GM12878 (cell line): ENCODE measurements at regions not wholly inside any gene's neighbourhood (a gene's known extent, or its start where the extent isn't known, plus 50 kb on each side); places are given as distances from the start of the nearest gene placed in this dataset.

Experiments
- ATAC-seq: fragments of 200-7000 bp; cut with Tn5 transposase; 3 replicates; pipeline ENCODE4 v1.9.1; 2020; ENCODE audit warnings: mild to moderate bottlenecking, moderate library complexity
- BruUV-seq: library from RNA; stranded (reverse); fragments of 400-500 nt; replicated peaks from 2 replicates; lab custom pipeline; 2021; lab: Mats Ljungman, UMichigan
- CTCF ChIA-PET: fragments of 300-600 bp; sonication (Branson Sonifier 250); formaldehyde crosslinking; extraction: SDS; loops from one replicate; lab custom pipeline; 2021; ENCODE audit warnings: inconsistent platforms; lab: Yijun Ruan, JAX
- POLR2A ChIA-PET: fragments of 350-600 bp; formaldehyde crosslinking; extraction: SDS; loops from one replicate; lab custom pipeline; 2021; ENCODE audit warnings: inconsistent platforms; lab: Charles Lee
- RAD21 ChIA-PET: fragments of 300-600 bp; sonication (Branson Sonifier 250); formaldehyde crosslinking; loops from one replicate; lab custom pipeline; 2023; ENCODE audit warnings: antibody characterized with exemption; ENCODE audit not compliant: unreplicated experiment; lab: Charles Lee
- SMC1A ChIA-PET: fragments of 300-600 bp; sonication (Branson Sonifier 250); formaldehyde crosslinking; loops from one replicate; lab custom pipeline; 2023; ENCODE audit not compliant: unreplicated experiment, uncharacterized antibody; lab: Charles Lee
- DNase-seq: peaks from one replicate; pipeline ENCODE4 v3.0.0-alpha.2; 2011; ENCODE audit warnings: low read depth, low spot score
- FAIRE-seq: peaks from 3 replicates; lab custom pipeline; 2011; peaks lifted over from hg19 to GRCh38; lab: Jason Lieb, UNC
- H2AFZ ChIP-seq: 2 replicates; pipeline ENCODE4 v1.6.0; 2011; ENCODE audit warnings: low read depth, low read length, control low read depth; ENCODE audit not compliant: control insufficient read depth
- H3K27ac ChIP-seq: 2 replicates; pipeline ENCODE4 v1.5.1; 2011; ENCODE audit warnings: control low read depth; ENCODE audit not compliant: control insufficient read depth, insufficient read depth
- H3K27me3 ChIP-seq, 2 experiments: replicated peaks in 1 of 2; 2 replicates each; pipeline versions ENCODE4 v1.6.0 to v1.6.1; 2011; ENCODE audit warnings: low read length in 1 of 2; ENCODE audit not compliant: control insufficient read depth in 2 of 2, insufficient read depth in 2 of 2
- H3K36me3 ChIP-seq, 2 experiments: 2 replicates each; pipeline ENCODE4 v1.5.1; 2011; ENCODE audit warnings: low read length in 1 of 2; ENCODE audit not compliant: control insufficient read depth in 2 of 2, insufficient read depth in 2 of 2
- H3K4me1 ChIP-seq: 2 replicates; pipeline ENCODE4 v1.6.1; 2011; ENCODE audit warnings: mild to moderate bottlenecking, low read length, moderate library complexity, mixed read lengths; ENCODE audit not compliant: control insufficient read depth, insufficient read depth
- H3K4me2 ChIP-seq: 2 replicates; pipeline ENCODE4 v1.6.0; 2011; ENCODE audit warnings: control low read depth; ENCODE audit not compliant: control insufficient read depth, insufficient read depth
- H3K4me3 ChIP-seq: fragments of 200-600 bp; sonication (generic); 2 replicates; pipeline ENCODE4 v1.5.1; 2016
- H3K79me2 ChIP-seq: 2 replicates; pipeline ENCODE4 v1.6.0; 2011; ENCODE audit warnings: low read length; ENCODE audit not compliant: control insufficient read depth, insufficient read depth
- H3K9ac ChIP-seq: 2 replicates; pipeline ENCODE4 v1.8.0; 2011; ENCODE audit warnings: low read length, control low read depth, mixed read lengths; ENCODE audit not compliant: control insufficient read depth, insufficient read depth
- H3K9me3 ChIP-seq: replicated peaks from 3 replicates; pipeline ENCODE4 v1.5.1; 2011; ENCODE audit warnings: mild to moderate bottlenecking, low read length; ENCODE audit not compliant: control insufficient read depth, insufficient read depth
- H4K20me1 ChIP-seq: 2 replicates; pipeline ENCODE4 v1.6.0; 2011; ENCODE audit not compliant: control insufficient read depth, insufficient read depth
- EED ChIP-seq: sonication (generic); IDR thresholded peaks from 2 replicates; pipeline ENCODE4 v1.6.1; 2016; ENCODE audit warnings: antibody characterized with exemption, low read depth
- EP300 ChIP-seq, 2 experiments: fragments of 150-350 bp in 1 of 2; IDR thresholded peaks; 2 replicates each; pipeline ENCODE4 v1.6.1; 2011 to 2012; ENCODE audit warnings: low read depth in 2 of 2, low read length in 2 of 2, borderline replicate concordance in 1 of 2, improper control_type of control experiment in 1 of 2, inconsistent platforms in 1 of 2; ENCODE audit not compliant: control insufficient read depth in 1 of 2
- ESRRA ChIP-seq: IDR thresholded peaks from 2 replicates; pipeline ENCODE4 v1.6.1; 2012; ENCODE audit warnings: mild to moderate bottlenecking, low read length, improper control_type of control experiment
- JUNB ChIP-seq: IDR thresholded peaks from 2 replicates; pipeline ENCODE4 v1.6.1; 2016; ENCODE audit warnings: antibody characterized with exemption, mild to moderate bottlenecking
- MYC ChIP-seq: IDR thresholded peaks from 2 replicates; pipeline ENCODE4 v1.6.1; 2011; ENCODE audit warnings: mild to moderate bottlenecking, low read length, moderate library complexity, inconsistent platforms; ENCODE audit not compliant: insufficient read depth, insufficient replicate concordance, insufficient read length, severe bottlenecking
- NFXL1 ChIP-seq: fragments of 450-650 bp; IDR thresholded peaks from 2 replicates; pipeline ENCODE4 v1.6.1; 2017; ENCODE audit warnings: antibody characterized with exemption, mild to moderate bottlenecking, borderline replicate concordance
- NR2C1 ChIP-seq: fragments of 450-650 bp; IDR thresholded peaks from 2 replicates; pipeline ENCODE4 v1.6.1; 2017; ENCODE audit warnings: antibody characterized with exemption, mild to moderate bottlenecking, moderate library complexity
- POU2F2 ChIP-seq: IDR thresholded peaks from 3 replicates; pipeline ENCODE4 v1.6.1; 2011; ENCODE audit warnings: low read depth, mild to moderate bottlenecking, low read length, borderline replicate concordance
- WRNIP1 ChIP-seq: IDR thresholded peaks from 2 replicates; pipeline ENCODE4 v1.6.1; 2011; ENCODE audit warnings: low read depth, low read length, improper control_type of control experiment, borderline replicate concordance
- WGBS: methylation state at CpG from one replicate; pipeline ENCODE4 v1.1.6; 2016; ENCODE audit warnings: low lambda C conversion rate; ENCODE audit not compliant: insufficient replicate concordance, insufficient coverage; ENCODE audit errors: missing lambda C conversion rate; 5-methylcytosine and 5-hydroxymethylcytosine counted together
- in situ Hi-C: fragments of 300-500 bp; cut with MboI; formaldehyde crosslinking; loops from 9 replicates; pipeline ENCODE4 v1.14.3; 2018; ENCODE audit warnings: mixed read lengths
- intact Hi-C: fragments of 100-400 bp; cut with micrococcal nuclease; formaldehyde crosslinking; loops from one replicate; pipeline ENCODE4 v1.14.2; 2022; ENCODE audit not compliant: unreplicated experiment
- TF ChIP-seq, protein P1 (sequence below): IDR thresholded peaks from 2 replicates; pipeline ENCODE4 v1.6.1; 2011; ENCODE audit warnings: borderline replicate concordance, low read depth, mild to moderate bottlenecking, moderate library complexity, mixed read lengths, low read length; ENCODE audit not compliant: insufficient read depth; ENCODE audit errors: extremely low read length
- TF ChIP-seq, protein P2 (sequence below): IDR thresholded peaks from 2 replicates; pipeline ENCODE4 v1.6.1; 2012; ENCODE audit warnings: low read depth, low read length, improper control_type of control experiment
- TF ChIP-seq, protein P3 (sequence below): fragments of 450-650 bp; formaldehyde crosslinking; IDR thresholded peaks from 2 replicates; pipeline ENCODE4 v1.5.0; 2022; ENCODE audit warnings: mild to moderate bottlenecking, missing genetic modification characterization
- TF ChIP-seq, protein P4 (sequence below): IDR thresholded peaks from 2 replicates; pipeline ENCODE4 v1.6.1; 2012; ENCODE audit warnings: low read depth, low read length, improper control_type of control experiment

DNA sequence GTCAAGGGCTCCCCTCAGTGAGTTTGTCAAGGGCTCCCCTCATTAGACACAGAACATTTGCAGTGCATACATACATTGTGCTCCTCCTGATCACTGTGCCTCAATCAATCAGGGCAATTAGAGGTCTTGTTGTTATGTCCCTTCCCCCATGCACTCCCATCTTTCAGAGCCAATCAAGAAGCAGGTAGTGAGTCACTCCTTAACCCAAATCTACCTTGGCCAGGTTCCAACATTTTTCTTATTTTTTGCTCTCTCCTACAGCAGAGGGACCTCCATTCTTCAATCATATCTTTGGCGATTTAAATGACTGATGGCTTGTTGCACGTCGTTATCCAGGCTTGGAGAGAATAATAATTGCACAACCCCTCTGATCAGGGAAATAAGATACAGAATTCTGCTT, 409.9 kb upstream of the SPTLC3 start:
- no peaks in the 10 kb centered on the region for H3K4me1 ChIP-seq
- no peak overlapping the region for H3K4me3 ChIP-seq
- POLR2A ChIA-PET: no interaction called here
- intact Hi-C loops (no loop called here), in situ Hi-C loops (no loop called here)
- no peak overlapping the region for H3K27ac ChIP-seq
- BruUV-seq: no TSS peak
- H3K36me3 ChIP-seq: no peaks in the 10 kb centered on the region
- RAD21 ChIA-PET: no interaction called here
- no peaks in the 10 kb centered on the region for H3K9me3 ChIP-seq
- no peak overlapping the region for H3K4me2 ChIP-seq
- ATAC-seq: no peak
- WGBS: 7% methylated on average over 3 of the region's 3 CpGs
- H2AFZ ChIP-seq: no peak overlapping the region
- CTCF ChIA-PET: no interaction called here
- SMC1A ChIA-PET: no interaction called here
- no peak overlapping the region for H3K9ac ChIP-seq
- no peaks in the 10 kb centered on the region for H4K20me1 ChIP-seq
- no peak for TF ChIP-seq JUNB
- TF ChIP-seq, protein P1, sequence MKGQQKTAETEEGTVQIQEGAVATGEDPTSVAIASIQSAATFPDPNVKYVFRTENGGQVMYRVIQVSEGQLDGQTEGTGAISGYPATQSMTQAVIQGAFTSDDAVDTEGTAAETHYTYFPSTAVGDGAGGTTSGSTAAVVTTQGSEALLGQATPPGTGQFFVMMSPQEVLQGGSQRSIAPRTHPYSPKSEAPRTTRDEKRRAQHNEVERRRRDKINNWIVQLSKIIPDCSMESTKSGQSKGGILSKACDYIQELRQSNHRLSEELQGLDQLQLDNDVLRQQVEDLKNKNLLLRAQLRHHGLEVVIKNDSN: no peak
- H3K27me3 ChIP-seq: no peaks in the 10 kb centered on the region
- DNase-seq: no peak
- FAIRE-seq: no peak
- H3K79me2 ChIP-seq: no peaks in the 10 kb centered on the region

DNA sequence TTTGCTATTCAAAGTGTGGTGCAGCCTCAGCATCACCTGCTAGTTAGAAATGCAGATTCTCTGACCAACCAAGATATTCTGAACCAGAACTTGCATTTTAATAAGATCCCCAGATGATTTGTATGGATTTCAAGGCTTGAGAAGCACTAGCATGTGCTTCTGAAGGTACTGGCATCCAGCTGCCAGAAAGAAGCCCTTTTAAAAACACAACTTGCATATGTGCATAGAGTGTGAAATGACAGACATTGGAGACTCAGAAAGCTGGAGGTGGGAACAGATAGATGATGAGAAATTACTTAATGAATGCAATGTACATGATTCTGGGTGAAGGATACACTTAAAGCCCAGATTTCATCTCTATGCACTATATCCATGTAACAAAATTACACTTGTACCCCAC, 409.3 kb upstream of the SPTLC3 start:
- Histone ChIP-seq H3K9me3 (no peaks in the 10 kb centered on the region), H3K9ac (no peak overlapping the region), H3K27ac (no peak overlapping the region), H3K4me2 (no peak overlapping the region), H3K4me1 (no peaks in the 10 kb centered on the region), H3K4me3 (no peak overlapping the region), H4K20me1 (no peaks in the 10 kb centered on the region), H3K79me2 (no peaks in the 10 kb centered on the region), H2AFZ (no peak overlapping the region), H3K36me3 (no peaks in the 10 kb centered on the region), H3K27me3 (no peaks in the 10 kb centered on the region)
- DNase-seq (no peak), FAIRE-seq (no peak), ATAC-seq (no peak)
- ChIA-PET POLR2A (no interaction called here), SMC1A (no interaction called here), RAD21 (no interaction called here), CTCF (no interaction called here)
- no TSS peak for BruUV-seq
- intact Hi-C loops: no loop called here
- in situ Hi-C loops: no loop called here
- TF ChIP-seq ESRRA (no peak), NR2C1 (no peak), EED (no peak), MYC (no peak), NFXL1 (no peak), EP300 (IDR thresholded peaks at IDR 0.05; ENCODE audit: borderline replicate concordance in 1 of 2, control insufficient read depth in 1 of 2, low read depth in 2 of 2, low read length in 2 of 2) (no peak), POU2F2 (no peak), WRNIP1 (no peak)
- TF ChIP-seq, protein P2, sequence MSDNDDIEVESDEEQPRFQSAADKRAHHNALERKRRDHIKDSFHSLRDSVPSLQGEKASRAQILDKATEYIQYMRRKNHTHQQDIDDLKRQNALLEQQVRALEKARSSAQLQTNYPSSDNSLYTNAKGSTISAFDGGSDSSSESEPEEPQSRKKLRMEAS: no peak
- TF ChIP-seq, protein P3, sequence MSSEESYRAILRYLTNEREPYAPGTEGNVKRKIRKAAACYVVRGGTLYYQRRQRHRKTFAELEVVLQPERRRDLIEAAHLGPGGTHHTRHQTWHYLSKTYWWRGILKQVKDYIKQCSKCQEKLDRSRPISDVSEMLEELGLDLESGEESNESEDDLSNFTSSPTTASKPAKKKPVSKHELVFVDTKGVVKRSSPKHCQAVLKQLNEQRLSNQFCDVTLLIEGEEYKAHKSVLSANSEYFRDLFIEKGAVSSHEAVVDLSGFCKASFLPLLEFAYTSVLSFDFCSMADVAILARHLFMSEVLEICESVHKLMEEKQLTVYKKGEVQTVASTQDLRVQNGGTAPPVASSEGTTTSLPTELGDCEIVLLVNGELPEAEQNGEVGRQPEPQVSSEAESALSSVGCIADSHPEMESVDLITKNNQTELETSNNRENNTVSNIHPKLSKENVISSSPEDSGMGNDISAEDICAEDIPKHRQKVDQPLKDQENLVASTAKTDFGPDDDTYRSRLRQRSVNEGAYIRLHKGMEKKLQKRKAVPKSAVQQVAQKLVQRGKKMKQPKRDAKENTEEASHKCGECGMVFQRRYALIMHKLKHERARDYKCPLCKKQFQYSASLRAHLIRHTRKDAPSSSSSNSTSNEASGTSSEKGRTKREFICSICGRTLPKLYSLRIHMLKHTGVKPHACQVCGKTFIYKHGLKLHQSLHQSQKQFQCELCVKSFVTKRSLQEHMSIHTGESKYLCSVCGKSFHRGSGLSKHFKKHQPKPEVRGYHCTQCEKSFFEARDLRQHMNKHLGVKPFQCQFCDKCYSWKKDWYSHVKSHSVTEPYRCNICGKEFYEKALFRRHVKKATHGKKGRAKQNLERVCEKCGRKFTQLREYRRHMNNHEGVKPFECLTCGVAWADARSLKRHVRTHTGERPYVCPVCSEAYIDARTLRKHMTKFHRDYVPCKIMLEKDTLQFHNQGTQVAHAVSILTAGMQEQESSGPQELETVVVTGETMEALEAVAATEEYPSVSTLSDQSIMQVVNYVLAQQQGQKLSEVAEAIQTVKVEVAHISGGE (CRISPR knock-in tag): no peak
- TF ChIP-seq, protein P4, sequence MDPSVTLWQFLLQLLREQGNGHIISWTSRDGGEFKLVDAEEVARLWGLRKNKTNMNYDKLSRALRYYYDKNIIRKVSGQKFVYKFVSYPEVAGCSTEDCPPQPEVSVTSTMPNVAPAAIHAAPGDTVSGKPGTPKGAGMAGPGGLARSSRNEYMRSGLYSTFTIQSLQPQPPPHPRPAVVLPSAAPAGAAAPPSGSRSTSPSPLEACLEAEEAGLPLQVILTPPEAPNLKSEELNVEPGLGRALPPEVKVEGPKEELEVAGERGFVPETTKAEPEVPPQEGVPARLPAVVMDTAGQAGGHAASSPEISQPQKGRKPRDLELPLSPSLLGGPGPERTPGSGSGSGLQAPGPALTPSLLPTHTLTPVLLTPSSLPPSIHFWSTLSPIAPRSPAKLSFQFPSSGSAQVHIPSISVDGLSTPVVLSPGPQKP: no peak
